ENCODE measurements at regions not wholly inside any gene's neighbourhood (a gene's known extent, or its start where the extent isn't known, plus 50 kb on each side); places are given as distances from the start of the nearest gene placed in this dataset.
A peak's percentile ranks its signal among the peaks of the same experiment; 100 is the strongest.

- H3F3A ChIP-seq (ENCODE audit: low read depth) = peaks cover 13% of the 10 kb centered on the region
- no peaks in the 10 kb centered on the region for H3K36me3 ChIP-seq
- no peaks in the 10 kb centered on the region for H3K79me2 ChIP-seq (ENCODE audit: low read depth)
- H3K4me2 ChIP-seq = no peak overlapping the region
- H3K27me3 ChIP-seq = peaks cover under 1% of the 10 kb centered on the region
- peaks cover 24% of the 10 kb centered on the region for H3K4me1 Mint-ChIP-seq
- no peak overlapping the region for H3K9ac ChIP-seq
- TF ChIP-seq EZH2 (IDR thresholded peaks at IDR 0.05) (no peak), EZH2phosphoT487 (IDR thresholded peaks at IDR 0.05) (no peak)
- TF ChIP-seq, protein P1, sequence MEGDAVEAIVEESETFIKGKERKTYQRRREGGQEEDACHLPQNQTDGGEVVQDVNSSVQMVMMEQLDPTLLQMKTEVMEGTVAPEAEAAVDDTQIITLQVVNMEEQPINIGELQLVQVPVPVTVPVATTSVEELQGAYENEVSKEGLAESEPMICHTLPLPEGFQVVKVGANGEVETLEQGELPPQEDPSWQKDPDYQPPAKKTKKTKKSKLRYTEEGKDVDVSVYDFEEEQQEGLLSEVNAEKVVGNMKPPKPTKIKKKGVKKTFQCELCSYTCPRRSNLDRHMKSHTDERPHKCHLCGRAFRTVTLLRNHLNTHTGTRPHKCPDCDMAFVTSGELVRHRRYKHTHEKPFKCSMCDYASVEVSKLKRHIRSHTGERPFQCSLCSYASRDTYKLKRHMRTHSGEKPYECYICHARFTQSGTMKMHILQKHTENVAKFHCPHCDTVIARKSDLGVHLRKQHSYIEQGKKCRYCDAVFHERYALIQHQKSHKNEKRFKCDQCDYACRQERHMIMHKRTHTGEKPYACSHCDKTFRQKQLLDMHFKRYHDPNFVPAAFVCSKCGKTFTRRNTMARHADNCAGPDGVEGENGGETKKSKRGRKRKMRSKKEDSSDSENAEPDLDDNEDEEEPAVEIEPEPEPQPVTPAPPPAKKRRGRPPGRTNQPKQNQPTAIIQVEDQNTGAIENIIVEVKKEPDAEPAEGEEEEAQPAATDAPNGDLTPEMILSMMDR (IDR thresholded peaks at IDR 0.05) = no peak
- no peak for DNase-seq (ENCODE audit: low spot score)
- no peaks in the 10 kb centered on the region for H3K9me3 ChIP-seq (ENCODE audit: low read depth)
- peaks cover 37% of the 10 kb centered on the region for H3K4me1 ChIP-seq
- no peak overlapping the region for H3K4me3 ChIP-seq
- H3K27ac ChIP-seq = no peak overlapping the region
- no peaks in the 10 kb centered on the region for H3K36me3 Mint-ChIP-seq
- H3K4me3 Mint-ChIP-seq = no peak overlapping the region
- H2AFZ ChIP-seq (replicated peaks) = no peak overlapping the region
- peaks cover 18% of the 10 kb centered on the region for H3K27me3 Mint-ChIP-seq (ENCODE audit: insufficient read depth, low read depth)
- H4K20me1 ChIP-seq (ENCODE audit: low read depth) = no peaks in the 10 kb centered on the region
- H3K9me3 Mint-ChIP-seq = no peaks in the 10 kb centered on the region
- H3K27ac Mint-ChIP-seq = no peak overlapping the region
Measured at GRCh38 chr16:86202760-86203426, 303.9 kb downstream of the IRF8 start.

DNA sequence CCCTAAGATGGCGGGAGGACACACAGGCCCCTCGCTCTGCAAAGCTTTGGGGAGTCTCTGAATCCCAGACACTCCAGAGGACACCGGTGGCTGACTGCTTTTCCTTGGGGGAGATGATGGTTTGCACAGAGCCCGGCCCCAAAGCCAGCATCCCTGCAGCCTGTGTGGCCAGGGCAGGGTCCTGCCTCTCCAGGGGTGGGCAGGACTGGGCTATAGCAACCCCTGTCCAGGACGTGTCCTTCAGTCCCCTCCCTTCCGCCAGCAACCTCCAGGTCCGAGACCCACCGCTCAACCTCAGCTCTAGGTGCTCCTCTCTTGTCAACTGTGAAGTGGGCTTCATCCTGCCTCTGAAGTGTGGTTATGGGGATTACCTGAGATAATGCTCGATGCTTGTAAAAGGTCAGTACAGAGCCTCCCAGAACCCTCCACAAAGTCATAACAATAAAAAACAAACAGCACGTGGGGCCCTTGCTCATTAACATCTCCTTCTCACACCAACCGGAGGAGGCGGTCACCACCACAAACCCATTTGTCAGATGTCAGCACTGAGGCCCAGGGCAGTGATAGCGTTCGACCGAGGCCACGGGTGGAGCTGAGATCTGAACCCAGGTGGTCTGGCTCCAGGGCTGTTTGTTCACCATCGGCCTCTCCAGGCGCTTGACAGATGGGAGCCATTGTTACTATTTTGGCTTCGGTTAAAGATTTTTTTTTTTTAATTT is 304.8 kb downstream of the IRF8 start:
- H3K36me3 ChIP-seq = no peaks in the 10 kb centered on the region
- no peak overlapping the region for H3K4me3 ChIP-seq
- H3K27ac ChIP-seq = no peak overlapping the region
- Mint-ChIP-seq H3K4me3 (no peak overlapping the region), H3K27me3 (ENCODE audit: insufficient read depth, low read depth) (peaks cover 18% of the 10 kb centered on the region), H3K36me3 (no peaks in the 10 kb centered on the region), H3K27ac (no peak overlapping the region), H3K4me1 (peaks cover 24% of the 10 kb centered on the region), H3K9me3 (no peaks in the 10 kb centered on the region)
- no peak overlapping the region for H2AFZ ChIP-seq (replicated peaks)
- H3K27me3 ChIP-seq = no peaks in the 10 kb centered on the region
- TF ChIP-seq, protein P1 (IDR thresholded peaks at IDR 0.05) = no peak
- TF ChIP-seq EZH2phosphoT487 (IDR thresholded peaks at IDR 0.05) = no peak
- TF ChIP-seq EZH2 (IDR thresholded peaks at IDR 0.05) = no peak
- H3K9me3 ChIP-seq (ENCODE audit: low read depth) = no peaks in the 10 kb centered on the region
- DNase-seq (ENCODE audit: low spot score) = no peak
- H3K79me2 ChIP-seq (ENCODE audit: low read depth) = no peaks in the 10 kb centered on the region
- no peaks in the 10 kb centered on the region for H4K20me1 ChIP-seq (ENCODE audit: low read depth)
- H3K4me2 ChIP-seq = no peak overlapping the region
- peaks cover 13% of the 10 kb centered on the region for H3F3A ChIP-seq (ENCODE audit: low read depth)
- H3K9ac ChIP-seq = no peak overlapping the region
- peaks cover 28% of the 10 kb centered on the region for H3K4me1 ChIP-seq

DNA sequence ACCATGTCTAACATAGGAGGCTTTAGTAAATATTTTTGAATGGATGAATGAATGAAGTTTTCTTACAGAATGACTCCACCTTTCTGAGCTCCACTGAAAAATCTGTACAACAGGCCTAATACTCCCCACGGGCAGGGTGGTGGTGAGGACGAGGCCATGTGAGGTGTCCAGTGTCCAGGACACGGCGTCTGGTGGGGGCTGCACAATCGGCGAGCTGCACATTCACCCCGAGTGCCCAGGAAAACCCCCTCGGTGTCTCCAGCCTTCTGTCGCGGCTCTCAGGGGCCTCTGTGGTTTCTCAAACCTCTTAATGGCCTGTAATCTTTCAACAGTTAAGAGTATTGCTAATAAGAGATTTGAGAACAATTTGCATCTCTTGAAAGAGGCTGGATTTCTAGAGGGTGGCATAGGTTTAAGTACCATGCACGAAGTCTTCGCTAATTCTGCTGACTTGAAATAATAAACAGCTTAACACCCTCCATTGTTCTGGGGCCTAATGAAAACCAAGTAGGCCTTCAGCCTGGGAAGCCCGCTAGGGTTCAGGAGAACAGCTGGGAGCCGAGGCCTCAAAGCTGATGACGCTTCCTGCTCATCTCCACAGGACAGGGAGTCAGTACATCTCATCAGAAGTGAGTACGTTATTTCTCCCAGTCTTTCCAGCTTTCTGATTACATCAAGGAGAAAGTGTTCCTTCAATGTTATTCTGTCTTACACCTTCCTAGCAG is 304.6 kb upstream of the FOXF1 start:
- Histone ChIP-seq H3K36me3 (no peaks in the 10 kb centered on the region), H3F3A (ENCODE audit: low read depth) (peaks cover 13% of the 10 kb centered on the region), H3K27me3 (no peaks in the 10 kb centered on the region), H3K4me3 (no peak overlapping the region), H2AFZ (replicated peaks) (no peak overlapping the region), H3K79me2 (ENCODE audit: low read depth) (no peaks in the 10 kb centered on the region), H3K9ac (no peak overlapping the region), H3K4me2 (peak overlapping the region; percentile 17), H4K20me1 (ENCODE audit: low read depth) (no peaks in the 10 kb centered on the region), H3K9me3 (ENCODE audit: low read depth) (no peaks in the 10 kb centered on the region), H3K27ac (no peak overlapping the region), H3K4me1 (peaks cover 21% of the 10 kb centered on the region)
- peak; percentile 74 for DNase-seq (ENCODE audit: low spot score)
- no peak overlapping the region for H3K27ac Mint-ChIP-seq
- peaks cover 15% of the 10 kb centered on the region for H3K27me3 Mint-ChIP-seq (ENCODE audit: insufficient read depth, low read depth)
- H3K9me3 Mint-ChIP-seq = peaks cover 4% of the 10 kb centered on the region
- H3K4me1 Mint-ChIP-seq = peaks cover 12% of the 10 kb centered on the region
- TF ChIP-seq EZH2phosphoT487 (IDR thresholded peaks at IDR 0.05) = peak; percentile 73
- no peak for TF ChIP-seq EZH2 (IDR thresholded peaks at IDR 0.05)
- no peak overlapping the region for H3K4me3 Mint-ChIP-seq
- H3K36me3 Mint-ChIP-seq = no peaks in the 10 kb centered on the region

Measured in neural progenitor cell (in vitro differentiated cells).